Spleen (tissue), 7 donors: ENCODE measurements at regions not wholly inside any gene's neighbourhood (a gene's known extent, or its start where the extent isn't known, plus 50 kb on each side); places are given as distances from the start of the nearest gene placed in this dataset.

Source experiments
- CTCF ChIP-seq, 11 experiments: fragments of 200-600 bp in 7 of 11; fragments of 450-650 bp in 4 of 11; sonication (generic) in 4 of 11; IDR thresholded peaks in 8 of 11; conservative IDR thresholded peaks in 3 of 11; 1 replicate in 7 of 11; 2 replicates in 4 of 11; pipeline versions ENCODE4 v1.4.0 to v1.8.0; 2016 to 2021; ENCODE audit warnings: antibody characterized with exemption in 11 of 11, inconsistent platforms in 4 of 11, mild to moderate bottlenecking in 1 of 11
- POLR2A ChIP-seq, 3 donors: fragments of 450-650 bp; IDR thresholded peaks; one replicate each; pipeline ENCODE4 v1.5.1; 2017; ENCODE audit warnings: antibody characterized with exemption in 3 of 3, mild to moderate bottlenecking in 1 of 3
- POLR2AphosphoS5 ChIP-seq, 3 donors: sonication (generic); formaldehyde crosslinking; IDR thresholded peaks; one replicate each; pipeline ENCODE4 v1.5.1; 2017; ENCODE audit warnings: antibody characterized with exemption in 3 of 3
- donor health status: DM: no; HTN: no; CAD: no; lungs with moderate emphysema.
- donor health status: DM: no; HTN: no; CAD: no.
- donor health status: DM: no; HTN: no; CAD: no.

- TF ChIP-seq CTCF (IDR thresholded peaks at IDR 0.05 in 8 of 11, conservative IDR thresholded peaks at IDR 0.05 in 3 of 11), result no peak
- no peak for TF ChIP-seq POLR2A (IDR thresholded peaks at IDR 0.05)
- TF ChIP-seq POLR2AphosphoS5 (IDR thresholded peaks at IDR 0.05), result no peak
These were observed 608.1 kb downstream of the SQOR start for GRCh38 chr15:46242935-46243334.
